ENCODE measurements at regions not wholly inside any gene's neighbourhood (a gene's known extent, or its start where the extent isn't known, plus 50 kb on each side); places are given as distances from the start of the nearest gene placed in this dataset.

DNA sequence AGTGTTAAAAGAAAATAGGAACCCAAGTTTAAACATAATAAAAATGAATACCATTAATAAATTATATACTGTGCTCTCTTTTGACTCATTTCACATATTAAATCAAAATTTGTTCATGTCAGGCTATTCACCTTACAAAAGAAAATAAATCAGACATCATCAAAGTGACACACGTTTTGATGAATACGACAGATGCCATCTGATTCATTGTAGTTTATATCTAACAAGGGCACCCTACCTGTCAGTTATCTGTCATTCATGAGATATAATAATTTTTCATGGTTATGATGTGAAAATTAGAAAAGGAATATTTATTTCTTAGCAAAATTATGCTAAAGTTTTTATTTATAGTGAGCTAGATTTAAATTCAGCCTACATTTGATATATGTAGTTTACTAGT, 188.1 kb upstream of the PCDH17 start:
- no peak overlapping the region for H3K27ac ChIP-seq (ENCODE audit: low read length)
- no peaks in the 10 kb centered on the region for H3K79me2 ChIP-seq (ENCODE audit: low read length)
- intact Hi-C loops (cut with micrococcal nuclease): no loop called here
- TF ChIP-seq EZH2 (IDR thresholded peaks at IDR 0.05; ENCODE audit: low read length, unreplicated experiment): no peak
- TF ChIP-seq, protein P1, sequence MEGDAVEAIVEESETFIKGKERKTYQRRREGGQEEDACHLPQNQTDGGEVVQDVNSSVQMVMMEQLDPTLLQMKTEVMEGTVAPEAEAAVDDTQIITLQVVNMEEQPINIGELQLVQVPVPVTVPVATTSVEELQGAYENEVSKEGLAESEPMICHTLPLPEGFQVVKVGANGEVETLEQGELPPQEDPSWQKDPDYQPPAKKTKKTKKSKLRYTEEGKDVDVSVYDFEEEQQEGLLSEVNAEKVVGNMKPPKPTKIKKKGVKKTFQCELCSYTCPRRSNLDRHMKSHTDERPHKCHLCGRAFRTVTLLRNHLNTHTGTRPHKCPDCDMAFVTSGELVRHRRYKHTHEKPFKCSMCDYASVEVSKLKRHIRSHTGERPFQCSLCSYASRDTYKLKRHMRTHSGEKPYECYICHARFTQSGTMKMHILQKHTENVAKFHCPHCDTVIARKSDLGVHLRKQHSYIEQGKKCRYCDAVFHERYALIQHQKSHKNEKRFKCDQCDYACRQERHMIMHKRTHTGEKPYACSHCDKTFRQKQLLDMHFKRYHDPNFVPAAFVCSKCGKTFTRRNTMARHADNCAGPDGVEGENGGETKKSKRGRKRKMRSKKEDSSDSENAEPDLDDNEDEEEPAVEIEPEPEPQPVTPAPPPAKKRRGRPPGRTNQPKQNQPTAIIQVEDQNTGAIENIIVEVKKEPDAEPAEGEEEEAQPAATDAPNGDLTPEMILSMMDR (conservative IDR thresholded peaks at IDR 0.05; ENCODE audit: low read depth, low read length): no peak
- TF ChIP-seq EZH2phosphoT487 (IDR thresholded peaks at IDR 0.05; ENCODE audit: borderline replicate concordance, low read length): no peak
- DNase-seq: no peak
- no peaks in the 10 kb centered on the region for H4K20me1 ChIP-seq (ENCODE audit: low read length)
- no peak overlapping the region for H3K4me3 ChIP-seq (ENCODE audit: low read length)
- H3K9ac ChIP-seq (ENCODE audit: low read length): no peak overlapping the region
- no peak overlapping the region for H2AFZ ChIP-seq (ENCODE audit: low read length)
- no peaks in the 10 kb centered on the region for H3K27me3 ChIP-seq (ENCODE audit: low read length)
- H3F3A ChIP-seq (ENCODE audit: low read length, unreplicated experiment): no peaks in the 10 kb centered on the region
- ATAC-seq: no peak
- no peak overlapping the region for H3K4me2 ChIP-seq (ENCODE audit: low read length)
- CTCF ChIA-PET: no interaction called here
- BruUV-seq (replicated peaks): no TSS peak
- POLR2A ChIA-PET (ENCODE audit: unreplicated experiment): no interaction called here
- no peaks in the 10 kb centered on the region for H3K9me3 ChIP-seq (ENCODE audit: low read length)
- no peaks in the 10 kb centered on the region for H3K9me2 ChIP-seq (replicated peaks; ENCODE audit: low read length)
- H3K4me1 ChIP-seq (ENCODE audit: insufficient read depth, low read length): no peaks in the 10 kb centered on the region
- H3K36me3 ChIP-seq (ENCODE audit: low read depth, low read length): no peaks in the 10 kb centered on the region

DNA sequence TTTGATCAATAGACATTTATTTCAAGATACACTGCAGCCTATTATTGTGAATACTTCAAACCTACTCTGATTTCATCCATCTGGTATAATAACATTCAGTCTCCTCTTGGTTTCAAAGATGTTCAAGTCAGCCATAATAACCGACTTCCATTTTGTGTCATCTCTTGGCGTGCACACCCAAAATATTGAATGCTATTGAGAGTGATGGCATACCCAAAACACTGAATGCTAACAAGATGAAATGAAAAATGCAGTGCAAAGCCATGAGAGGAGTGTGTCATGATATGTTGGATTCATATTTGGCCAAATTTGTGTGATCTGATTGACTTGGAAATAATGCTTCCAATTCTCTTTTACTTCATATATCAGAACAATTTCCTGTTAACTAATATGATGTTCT, 181.2 kb upstream of the PCDH17 start:
- CTCF ChIA-PET: no interaction called here
- ATAC-seq (no peak), DNase-seq (no peak)
- H3K4me2 ChIP-seq (ENCODE audit: low read length): no peak overlapping the region
- H3F3A ChIP-seq (ENCODE audit: low read length, unreplicated experiment): no peaks in the 10 kb centered on the region
- H3K4me3 ChIP-seq (ENCODE audit: low read length): no peak overlapping the region
- intact Hi-C loops (cut with micrococcal nuclease): no loop called here
- no peaks in the 10 kb centered on the region for H3K79me2 ChIP-seq (ENCODE audit: low read length)
- H3K9me2 ChIP-seq (replicated peaks; ENCODE audit: low read length): no peaks in the 10 kb centered on the region
- no peaks in the 10 kb centered on the region for H3K9me3 ChIP-seq (ENCODE audit: low read length)
- POLR2A ChIA-PET (ENCODE audit: unreplicated experiment): no interaction called here
- H3K27ac ChIP-seq (ENCODE audit: low read length): no peak overlapping the region
- TF ChIP-seq, protein P1 (conservative IDR thresholded peaks at IDR 0.05; ENCODE audit: low read depth, low read length): no peak
- no peak for TF ChIP-seq EZH2 (IDR thresholded peaks at IDR 0.05; ENCODE audit: low read length, unreplicated experiment)
- no peak for TF ChIP-seq EZH2phosphoT487 (IDR thresholded peaks at IDR 0.05; ENCODE audit: borderline replicate concordance, low read length)
- no peak overlapping the region for H2AFZ ChIP-seq (ENCODE audit: low read length)
- no peaks in the 10 kb centered on the region for H3K36me3 ChIP-seq (ENCODE audit: low read depth, low read length)
- H4K20me1 ChIP-seq (ENCODE audit: low read length): no peaks in the 10 kb centered on the region
- BruUV-seq (replicated peaks): no TSS peak
- H3K27me3 ChIP-seq (ENCODE audit: low read length): no peaks in the 10 kb centered on the region
- no peaks in the 10 kb centered on the region for H3K4me1 ChIP-seq (ENCODE audit: insufficient read depth, low read length)
- no peak overlapping the region for H3K9ac ChIP-seq (ENCODE audit: low read length)

DNA sequence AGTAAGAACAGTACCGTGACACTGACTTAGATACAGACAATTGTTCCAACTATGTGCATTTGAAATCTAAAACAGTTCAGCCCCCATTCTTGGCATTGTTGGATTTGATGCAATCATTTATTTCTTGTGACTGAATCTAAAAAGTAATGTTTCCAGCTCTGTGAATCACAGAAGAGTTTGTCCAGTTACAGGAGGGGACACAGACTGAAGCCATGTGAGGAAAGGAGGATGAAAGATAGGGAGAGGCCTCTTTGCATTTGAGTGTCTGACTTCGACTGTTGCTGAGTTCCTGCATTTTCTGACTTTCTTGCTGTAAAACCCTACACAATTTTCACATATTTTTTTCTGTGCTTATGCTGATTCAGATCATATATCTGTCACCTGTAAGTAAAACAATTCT, 179.3 kb upstream of the PCDH17 start:
- TF ChIP-seq, protein P1 (conservative IDR thresholded peaks at IDR 0.05; ENCODE audit: low read depth, low read length): no peak
- TF ChIP-seq EZH2 (IDR thresholded peaks at IDR 0.05; ENCODE audit: low read length, unreplicated experiment) (no peak), EZH2phosphoT487 (IDR thresholded peaks at IDR 0.05; ENCODE audit: borderline replicate concordance, low read length) (no peak)
- H3K9me2 ChIP-seq (replicated peaks; ENCODE audit: low read length): no peaks in the 10 kb centered on the region
- no peaks in the 10 kb centered on the region for H3K36me3 ChIP-seq (ENCODE audit: low read depth, low read length)
- no peaks in the 10 kb centered on the region for H4K20me1 ChIP-seq (ENCODE audit: low read length)
- H2AFZ ChIP-seq (ENCODE audit: low read length): no peak overlapping the region
- BruUV-seq (replicated peaks): no TSS peak
- DNase-seq (no peak), ATAC-seq (no peak)
- no peaks in the 10 kb centered on the region for H3K27me3 ChIP-seq (ENCODE audit: low read length)
- intact Hi-C loops (cut with micrococcal nuclease): no loop called here
- no peak overlapping the region for H3K9ac ChIP-seq (ENCODE audit: low read length)
- no peaks in the 10 kb centered on the region for H3F3A ChIP-seq (ENCODE audit: low read length, unreplicated experiment)
- H3K4me2 ChIP-seq (ENCODE audit: low read length): no peak overlapping the region
- H3K4me3 ChIP-seq (ENCODE audit: low read length): no peak overlapping the region
- H3K27ac ChIP-seq (ENCODE audit: low read length): no peak overlapping the region
- ChIA-PET CTCF (no interaction called here), POLR2A (ENCODE audit: unreplicated experiment) (no interaction called here)
- no peaks in the 10 kb centered on the region for H3K9me3 ChIP-seq (ENCODE audit: low read length)
- H3K79me2 ChIP-seq (ENCODE audit: low read length): no peaks in the 10 kb centered on the region
- no peaks in the 10 kb centered on the region for H3K4me1 ChIP-seq (ENCODE audit: insufficient read depth, low read length)
